Chondrocyte (in vitro differentiated cells): ENCODE measurements at regions not wholly inside any gene's neighbourhood (a gene's known extent, or its start where the extent isn't known, plus 50 kb on each side); places are given as distances from the start of the nearest gene placed in this dataset.
"Not testable (repeated sequence)": the region's sequence is repeated elsewhere in the genome, so short reads cannot be mapped to it uniquely, and the experiment has no call there.

Source experiments
- DNase-seq: peaks from one replicate; pipeline ENCODE4 v3.0.0; 2021; ENCODE audit warnings: mixed read lengths, low spot score
- H3K27ac Mint-ChIP-seq: one replicate; pipeline ENCODE4 v1.8.0; 2021; ENCODE audit warnings: mild to moderate bottlenecking, moderate library complexity, mixed read lengths; ENCODE audit not compliant: unreplicated experiment
- H3K27me3 Mint-ChIP-seq: 2 replicates; pipeline ENCODE4 v1.8.0; 2021; ENCODE audit warnings: low read depth, mixed read lengths
- H3K36me3 Mint-ChIP-seq: 2 replicates; pipeline ENCODE4 v1.8.0; 2021; ENCODE audit warnings: low read depth, mixed read lengths
- H3K4me1 Mint-ChIP-seq: 2 replicates; pipeline ENCODE4 v1.8.0; 2021; ENCODE audit warnings: low read depth, mild to moderate bottlenecking, mixed read lengths
- H3K4me3 Mint-ChIP-seq: one replicate; pipeline ENCODE4 v1.8.0; 2021; ENCODE audit warnings: mild to moderate bottlenecking, moderate library complexity, mixed read lengths; ENCODE audit not compliant: unreplicated experiment
- H3K9me3 Mint-ChIP-seq: 2 replicates; pipeline ENCODE4 v1.8.0; 2021; ENCODE audit warnings: low read depth, mixed read lengths
- CTCF ChIP-seq: fragments of 200-600 bp; sonication (generic); IDR thresholded peaks from 2 replicates; pipeline ENCODE4 v1.5.0; 2021; ENCODE audit warnings: antibody characterized with exemption, mild to moderate bottlenecking, moderate library complexity

- Mint-ChIP-seq H3K9me3 (peaks cover 2% of the 10 kb centered on the region), H3K36me3 (peaks cover 2% of the 10 kb centered on the region), H3K4me1 (no peaks in the 10 kb centered on the region), H3K27ac (no peak overlapping the region), H3K27me3 (no peaks in the 10 kb centered on the region), H3K4me3 (no peak overlapping the region)
- DNase-seq, result no peak
- TF ChIP-seq CTCF, result no peak
Measured at GRCh38 chr2:220593526-220593925, 966.1 kb downstream of the SLC4A3 start.

GRCh38 chr2:220601674-220602073 lies 970.4 kb downstream of the EPHA4 start:
- H3K27ac Mint-ChIP-seq, result no peak overlapping the region
- DNase-seq, result no peak
- H3K4me3 Mint-ChIP-seq, result no peak overlapping the region
- no peak for TF ChIP-seq CTCF
- H3K36me3 Mint-ChIP-seq, result no peaks in the 10 kb centered on the region
- no peaks in the 10 kb centered on the region for H3K4me1 Mint-ChIP-seq
- H3K9me3 Mint-ChIP-seq, result peaks cover 2% of the 10 kb centered on the region
- H3K27me3 Mint-ChIP-seq, result no peaks in the 10 kb centered on the region

- H3K27ac Mint-ChIP-seq, H3K27me3 Mint-ChIP-seq, H3K9me3 Mint-ChIP-seq, H3K4me1 Mint-ChIP-seq, H3K36me3 Mint-ChIP-seq, DNase-seq, H3K4me3 Mint-ChIP-seq: not testable (repeated sequence)
Measured at GRCh38 chr2:220613004-220613403, 959.1 kb downstream of the EPHA4 start.

- H3K4me3 Mint-ChIP-seq, result no peak overlapping the region
Measured at GRCh38 chr2:220614064-220614463, 958.0 kb downstream of the EPHA4 start.

GRCh38 chr2:220619525-220620220 lies 952.4 kb downstream of the EPHA4 start:
- Mint-ChIP-seq H3K9me3 (no peaks in the 10 kb centered on the region), H3K4me1 (no peaks in the 10 kb centered on the region), H3K27ac (no peak overlapping the region), H3K27me3 (no peaks in the 10 kb centered on the region), H3K4me3 (no peak overlapping the region), H3K36me3 (peaks cover 1% of the 10 kb centered on the region)
- no peak for DNase-seq
- no peak for TF ChIP-seq CTCF

More at GRCh38 chr2:220614064-220614463, 958.0 kb downstream of the EPHA4 start:
- H3K27ac Mint-ChIP-seq, result no peak overlapping the region
- H3K4me1 Mint-ChIP-seq, result no peaks in the 10 kb centered on the region
- no peaks in the 10 kb centered on the region for H3K27me3 Mint-ChIP-seq
- no peak for TF ChIP-seq CTCF
- DNase-seq, result no peak
- H3K9me3 Mint-ChIP-seq, result no peaks in the 10 kb centered on the region
- no peaks in the 10 kb centered on the region for H3K36me3 Mint-ChIP-seq

- Mint-ChIP-seq H3K4me1 (peaks cover 8% of the 10 kb centered on the region), H3K9me3 (no peaks in the 10 kb centered on the region), H3K36me3 (no peaks in the 10 kb centered on the region), H3K27ac (no peak overlapping the region), H3K4me3 (no peak overlapping the region), H3K27me3 (no peaks in the 10 kb centered on the region)
- no peak for TF ChIP-seq CTCF
- no peak for DNase-seq
Measured at GRCh38 chr2:220626603-220627002, 945.5 kb downstream of the EPHA4 start.
